ENCODE measurements at regions not wholly inside any gene's neighbourhood (a gene's known extent, or its start where the extent isn't known, plus 50 kb on each side); places are given as distances from the start of the nearest gene placed in this dataset.

DNA sequence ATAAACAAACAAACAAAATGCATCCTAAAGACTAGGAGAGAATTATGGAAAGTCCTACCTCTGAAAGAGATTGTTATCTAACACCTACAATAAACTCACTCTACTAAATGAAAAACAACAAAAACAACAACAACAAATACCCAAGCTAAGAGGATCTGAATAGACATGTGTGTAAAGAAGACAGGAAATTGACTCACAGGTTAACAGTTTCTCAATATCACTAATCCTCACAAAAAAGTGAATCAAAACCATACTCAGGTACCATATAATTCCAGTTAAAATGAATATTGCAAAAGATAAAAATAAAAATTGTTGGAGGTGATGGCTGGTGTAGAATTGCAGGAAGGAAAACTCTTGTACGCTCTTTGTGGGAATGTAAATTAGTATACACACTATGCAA, 110.4 kb upstream of the TOP3B start:
- Histone ChIP-seq H3K36me3 (ENCODE audit: control insufficient read depth in 1 of 2, insufficient read depth in 2 of 2, low read length in 2 of 2) (no peaks in the 10 kb centered on the region), H2BK12ac (ENCODE audit: low read length) (no peak overlapping the region), H3K27me3 (ENCODE audit: insufficient read depth, low read length) (peaks cover 4% of the 10 kb centered on the region), H3K4me2 (ENCODE audit: low read length) (no peak overlapping the region), H2BK120ac (ENCODE audit: insufficient read depth, low read length, poor library complexity) (no peak overlapping the region), H3K14ac (ENCODE audit: low read length) (no peak overlapping the region), H3K79me2 (ENCODE audit: control insufficient read depth, insufficient read depth, low read length, poor library complexity) (no peaks in the 10 kb centered on the region), H3K4me1 (ENCODE audit: control insufficient read depth in 1 of 2, insufficient read depth in 2 of 2, low read length in 2 of 2) (no peaks in the 10 kb centered on the region), H3K4me3 (ENCODE audit: low read depth, low read length) (no peak overlapping the region), H3K18ac (ENCODE audit: low read length) (no peak overlapping the region), H3K23ac (ENCODE audit: low read length) (no peak overlapping the region), H4K12ac (ENCODE audit: low read depth, low read length) (no peak overlapping the region), H4K8ac (ENCODE audit: low read depth, low read length) (no peak overlapping the region), H3K79me1 (ENCODE audit: low read length) (no peaks in the 10 kb centered on the region), H3K4ac (ENCODE audit: low read depth, low read length) (no peak overlapping the region), H2BK5ac (ENCODE audit: low read depth, low read length, poor library complexity) (no peak overlapping the region), H2AFZ (ENCODE audit: insufficient read depth, low read length, poor library complexity) (no peak overlapping the region), H3K9me3 (ENCODE audit: insufficient read depth, low read depth, low read length) (no peaks in the 10 kb centered on the region), H3K27ac (ENCODE audit: low read depth, low read length) (no peak overlapping the region), H4K91ac (ENCODE audit: low read depth, low read length) (no peak overlapping the region), H2AK5ac (ENCODE audit: low read length) (no peak overlapping the region), H3K9ac (ENCODE audit: low read length) (no peak overlapping the region)
- DNase-seq: no peak
- WGBS (ENCODE audit: extremely low coverage, insufficient coverage, insufficient read length): no CpG with 5 or more reads among the region's 1 CpG

DNA sequence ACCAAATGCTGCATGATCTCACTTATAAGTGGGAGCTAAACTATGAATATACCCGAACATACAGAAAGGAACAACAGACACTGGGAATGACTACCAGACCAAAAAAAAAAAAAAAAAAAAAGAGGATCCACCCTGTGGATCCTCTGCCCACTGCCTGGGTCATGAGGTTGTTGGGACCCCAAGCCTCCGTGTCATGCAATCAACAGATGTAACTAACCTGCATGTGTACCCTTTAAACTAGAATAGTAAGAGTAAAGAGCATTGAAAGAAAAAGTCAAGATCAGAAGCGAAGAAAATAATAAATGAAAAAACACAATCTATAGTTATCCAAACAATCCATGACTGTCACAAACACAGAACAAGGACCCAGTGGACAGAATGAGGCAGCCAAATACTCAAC, 109.5 kb upstream of the TOP3B start:
- Histone ChIP-seq H3K27me3 (ENCODE audit: insufficient read depth, low read length) (peaks cover 4% of the 10 kb centered on the region), H3K9ac (ENCODE audit: low read length) (no peak overlapping the region), H2AFZ (ENCODE audit: insufficient read depth, low read length, poor library complexity) (no peak overlapping the region), H3K79me2 (ENCODE audit: control insufficient read depth, insufficient read depth, low read length, poor library complexity) (no peaks in the 10 kb centered on the region), H3K18ac (ENCODE audit: low read length) (no peak overlapping the region), H3K79me1 (ENCODE audit: low read length) (no peaks in the 10 kb centered on the region), H3K4me3 (ENCODE audit: low read depth, low read length) (no peak overlapping the region), H3K4me1 (ENCODE audit: control insufficient read depth in 1 of 2, insufficient read depth in 2 of 2, low read length in 2 of 2) (no peaks in the 10 kb centered on the region), H4K8ac (ENCODE audit: low read depth, low read length) (no peak overlapping the region), H3K4ac (ENCODE audit: low read depth, low read length) (no peak overlapping the region), H3K4me2 (ENCODE audit: low read length) (no peak overlapping the region), H4K12ac (ENCODE audit: low read depth, low read length) (no peak overlapping the region), H3K14ac (ENCODE audit: low read length) (no peak overlapping the region), H2BK12ac (ENCODE audit: low read length) (no peak overlapping the region), H2BK5ac (ENCODE audit: low read depth, low read length, poor library complexity) (no peak overlapping the region), H3K9me3 (ENCODE audit: insufficient read depth, low read depth, low read length) (no peaks in the 10 kb centered on the region), H2BK120ac (ENCODE audit: insufficient read depth, low read length, poor library complexity) (no peak overlapping the region), H3K23ac (ENCODE audit: low read length) (no peak overlapping the region), H3K27ac (ENCODE audit: low read depth, low read length) (no peak overlapping the region), H3K36me3 (ENCODE audit: control insufficient read depth in 1 of 2, insufficient read depth in 2 of 2, low read length in 2 of 2) (no peaks in the 10 kb centered on the region), H4K91ac (ENCODE audit: low read depth, low read length) (no peak overlapping the region), H2AK5ac (ENCODE audit: low read length) (no peak overlapping the region)
- no CpG with 5 or more reads among the region's 3 CpGs for WGBS (ENCODE audit: extremely low coverage, insufficient coverage, insufficient read length)
- DNase-seq: no peak

DNA sequence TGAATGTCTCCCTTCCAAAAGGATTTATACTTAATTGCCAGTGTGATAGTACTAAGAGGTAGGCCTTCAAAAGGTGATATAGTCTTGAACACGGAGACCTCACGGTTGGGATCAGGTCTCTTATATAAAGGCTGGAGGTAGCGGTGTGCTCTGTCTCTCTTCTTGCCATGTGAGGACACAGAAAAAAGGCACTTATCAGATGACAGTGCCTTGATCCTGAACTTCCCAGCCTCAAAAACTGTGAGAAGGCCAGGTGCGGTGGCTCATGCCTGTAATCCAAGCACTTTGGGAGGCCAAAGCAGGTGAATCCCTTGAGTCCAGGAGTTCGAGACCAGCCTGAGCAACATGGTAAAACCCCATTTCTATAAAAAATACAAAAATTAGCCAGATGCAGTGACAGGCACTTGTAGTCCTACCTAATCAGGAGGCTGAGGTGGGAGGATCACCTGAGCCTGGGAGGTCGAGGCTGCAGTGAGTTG, 108.9 kb upstream of the TOP3B start:
- H2BK5ac ChIP-seq (ENCODE audit: low read depth, low read length, poor library complexity): no peak overlapping the region
- H3K79me1 ChIP-seq (ENCODE audit: low read length): no peaks in the 10 kb centered on the region
- no peak overlapping the region for H3K27ac ChIP-seq (ENCODE audit: low read depth, low read length)
- no peak overlapping the region for H2BK120ac ChIP-seq (ENCODE audit: insufficient read depth, low read length, poor library complexity)
- no peak overlapping the region for H4K12ac ChIP-seq (ENCODE audit: low read depth, low read length)
- WGBS (ENCODE audit: extremely low coverage, insufficient coverage, insufficient read length): no CpG with 5 or more reads among the region's 6 CpGs
- no peak overlapping the region for H4K91ac ChIP-seq (ENCODE audit: low read depth, low read length)
- no peak overlapping the region for H2BK12ac ChIP-seq (ENCODE audit: low read length)
- H3K9ac ChIP-seq (ENCODE audit: low read length): no peak overlapping the region
- H3K4ac ChIP-seq (ENCODE audit: low read depth, low read length): no peak overlapping the region
- no peak overlapping the region for H3K4me2 ChIP-seq (ENCODE audit: low read length)
- no peak overlapping the region for H3K14ac ChIP-seq (ENCODE audit: low read length)
- H4K8ac ChIP-seq (ENCODE audit: low read depth, low read length): no peak overlapping the region
- no peak overlapping the region for H2AK5ac ChIP-seq (ENCODE audit: low read length)
- peaks cover 4% of the 10 kb centered on the region for H3K27me3 ChIP-seq (ENCODE audit: insufficient read depth, low read length)
- no peaks in the 10 kb centered on the region for H3K79me2 ChIP-seq (ENCODE audit: control insufficient read depth, insufficient read depth, low read length, poor library complexity)
- H3K9me3 ChIP-seq (ENCODE audit: insufficient read depth, low read depth, low read length): no peaks in the 10 kb centered on the region
- H3K23ac ChIP-seq (ENCODE audit: low read length): no peak overlapping the region
- no peak overlapping the region for H3K4me3 ChIP-seq (ENCODE audit: low read depth, low read length)
- no peaks in the 10 kb centered on the region for H3K36me3 ChIP-seq (ENCODE audit: control insufficient read depth in 1 of 2, insufficient read depth in 2 of 2, low read length in 2 of 2)
- no peak for DNase-seq
- no peaks in the 10 kb centered on the region for H3K4me1 ChIP-seq (ENCODE audit: control insufficient read depth in 1 of 2, insufficient read depth in 2 of 2, low read length in 2 of 2)
- no peak overlapping the region for H2AFZ ChIP-seq (ENCODE audit: insufficient read depth, low read length, poor library complexity)
- no peak overlapping the region for H3K18ac ChIP-seq (ENCODE audit: low read length)

DNA sequence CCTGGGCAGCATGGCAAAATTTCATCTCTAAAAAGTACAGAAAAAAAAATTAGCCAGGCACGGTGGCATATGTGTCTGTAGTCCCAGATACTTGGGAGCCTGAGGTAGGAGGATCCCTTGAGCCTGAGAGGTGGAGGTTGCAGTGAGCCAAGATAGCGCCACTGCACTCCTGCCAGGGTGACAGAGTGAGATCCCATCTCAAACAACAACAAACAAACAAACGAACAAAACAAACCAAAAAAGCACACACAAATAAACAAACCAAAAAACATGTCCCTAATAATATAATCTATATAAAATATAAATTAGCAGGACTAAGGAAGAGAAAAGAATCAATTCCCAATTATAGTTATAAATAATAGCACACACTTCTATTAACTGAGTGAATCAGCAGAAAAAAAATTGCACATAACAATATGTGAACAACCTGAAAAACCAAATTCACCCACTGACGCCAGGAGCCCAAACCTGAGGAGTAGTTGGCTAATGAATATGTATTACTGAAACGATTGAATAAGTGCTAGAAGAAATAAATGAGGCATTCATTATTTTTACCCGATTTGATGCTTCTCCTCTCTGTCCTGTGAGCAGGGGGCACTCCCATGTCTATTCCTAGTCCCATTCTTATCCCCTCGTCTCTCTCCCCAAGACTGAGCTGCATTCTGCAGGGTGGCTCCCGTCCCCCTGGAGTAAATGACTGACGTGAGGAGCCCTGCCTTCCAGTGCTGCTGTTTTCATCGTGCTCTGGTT, 108.2 kb upstream of the TOP3B start:
- H3K9me3 ChIP-seq (ENCODE audit: insufficient read depth, low read depth, low read length): no peaks in the 10 kb centered on the region
- H3K4ac ChIP-seq (ENCODE audit: low read depth, low read length): no peak overlapping the region
- H2BK120ac ChIP-seq (ENCODE audit: insufficient read depth, low read length, poor library complexity): no peak overlapping the region
- 100% methylated on average over 1 of the region's 10 CpGs for WGBS (ENCODE audit: extremely low coverage, insufficient coverage, insufficient read length)
- no peak overlapping the region for H4K12ac ChIP-seq (ENCODE audit: low read depth, low read length)
- no peak overlapping the region for H2BK12ac ChIP-seq (ENCODE audit: low read length)
- no peak overlapping the region for H4K91ac ChIP-seq (ENCODE audit: low read depth, low read length)
- no peak overlapping the region for H3K18ac ChIP-seq (ENCODE audit: low read length)
- no peak overlapping the region for H3K4me2 ChIP-seq (ENCODE audit: low read length)
- H2AK5ac ChIP-seq (ENCODE audit: low read length): no peak overlapping the region
- no peak overlapping the region for H3K4me3 ChIP-seq (ENCODE audit: low read depth, low read length)
- no peaks in the 10 kb centered on the region for H3K4me1 ChIP-seq (ENCODE audit: control insufficient read depth in 1 of 2, insufficient read depth in 2 of 2, low read length in 2 of 2)
- peaks cover 4% of the 10 kb centered on the region for H3K27me3 ChIP-seq (ENCODE audit: insufficient read depth, low read length)
- H3K79me2 ChIP-seq (ENCODE audit: control insufficient read depth, insufficient read depth, low read length, poor library complexity): no peaks in the 10 kb centered on the region
- no peak overlapping the region for H3K9ac ChIP-seq (ENCODE audit: low read length)
- H2AFZ ChIP-seq (ENCODE audit: insufficient read depth, low read length, poor library complexity): no peak overlapping the region
- H3K14ac ChIP-seq (ENCODE audit: low read length): no peak overlapping the region
- H4K8ac ChIP-seq (ENCODE audit: low read depth, low read length): no peak overlapping the region
- no peak overlapping the region for H2BK5ac ChIP-seq (ENCODE audit: low read depth, low read length, poor library complexity)
- no peak overlapping the region for H3K23ac ChIP-seq (ENCODE audit: low read length)
- no peaks in the 10 kb centered on the region for H3K36me3 ChIP-seq (ENCODE audit: control insufficient read depth in 1 of 2, insufficient read depth in 2 of 2, low read length in 2 of 2)
- no peak for DNase-seq
- H3K27ac ChIP-seq (ENCODE audit: low read depth, low read length): no peak overlapping the region
- no peaks in the 10 kb centered on the region for H3K79me1 ChIP-seq (ENCODE audit: low read length)

All from trophoblast cell (in vitro differentiated cells and primary cell).